AG10803 (cell line): ENCODE measurements at regions not wholly inside any gene's neighbourhood (a gene's known extent, or its start where the extent isn't known, plus 50 kb on each side); places are given as distances from the start of the nearest gene placed in this dataset.
A peak's percentile ranks its signal among the peaks of the same experiment; 100 is the strongest.

Experiments used
- DNase-seq: peaks from one replicate; pipeline ENCODE4 v3.0.0; 2010; ENCODE audit warnings: low read depth
- H3K4me3 ChIP-seq: 2 replicates; pipeline ENCODE4 v1.5.1; 2011; ENCODE audit warnings: mild to moderate bottlenecking, low read length, control low read depth
- CTCF ChIP-seq: conservative IDR thresholded peaks from 2 replicates; pipeline ENCODE4 v1.5.1; 2011; ENCODE audit warnings: mild to moderate bottlenecking, low read length, control low read depth, inconsistent platforms

GRCh38 chr3:70824773-70825172, 512.3 kb upstream of the MDFIC2 start:
- no peak overlapping the region for H3K4me3 ChIP-seq
- TF ChIP-seq CTCF = no peak
- DNase-seq = peak; percentile 85

GRCh38 chr3:70824078-70824477, 511.6 kb upstream of the MDFIC2 start:
- no peak for TF ChIP-seq CTCF
- DNase-seq = peak; percentile 56
- no peak overlapping the region for H3K4me3 ChIP-seq

- no peak for DNase-seq
- TF ChIP-seq CTCF = no peak
- H3K4me3 ChIP-seq = no peak overlapping the region
Observed at GRCh38 chr3:70823622-70824021, 511.2 kb upstream of the MDFIC2 start.

- DNase-seq = no peak
- H3K4me3 ChIP-seq = no peak overlapping the region
- no peak for TF ChIP-seq CTCF
Observed at GRCh38 chr3:70822669-70823068, 510.2 kb upstream of the MDFIC2 start.

- H3K4me3 ChIP-seq = no peak overlapping the region
- no peak for DNase-seq
- TF ChIP-seq CTCF = no peak
Observed at GRCh38 chr3:70821602-70822001, 509.2 kb upstream of the MDFIC2 start.

GRCh38 chr3:70820397-70820796, 508.0 kb upstream of the MDFIC2 start:
- DNase-seq = no peak
- no peak for TF ChIP-seq CTCF
- H3K4me3 ChIP-seq = no peak overlapping the region

- H3K4me3 ChIP-seq = no peak overlapping the region
- TF ChIP-seq CTCF = no peak
- DNase-seq = no peak
Observed at GRCh38 chr3:70818145-70818544, 505.7 kb upstream of the MDFIC2 start.
